ENCODE measurements at regions not wholly inside any gene's neighbourhood (a gene's known extent, or its start where the extent isn't known, plus 50 kb on each side); places are given as distances from the start of the nearest gene placed in this dataset.

GRCh38 chr7:138299066-138299465, 161.0 kb upstream of the TRIM24 start:
- no peaks in the 10 kb centered on the region for H3K4me1 ChIP-seq (ENCODE audit: control insufficient read depth, insufficient read depth, low read length)
- no peaks in the 10 kb centered on the region for H3K36me3 ChIP-seq (ENCODE audit: control insufficient read depth, insufficient read depth, low read length)
- no peaks in the 10 kb centered on the region for H3K9me3 ChIP-seq (ENCODE audit: control insufficient read depth, insufficient read depth, low read length)
- no peak overlapping the region for H3K9ac ChIP-seq (ENCODE audit: low read depth, low read length)
- no peaks in the 10 kb centered on the region for H3K27me3 ChIP-seq (ENCODE audit: control insufficient read depth, insufficient read depth, low read length)
- no peak overlapping the region for H3K4me3 ChIP-seq (ENCODE audit: low read depth, low read length)

GRCh38 chr7:138303230-138304070, 156.6 kb upstream of the TRIM24 start:
- Histone ChIP-seq H3K27me3 (ENCODE audit: control insufficient read depth, insufficient read depth, low read length) (no peaks in the 10 kb centered on the region), H3K4me3 (ENCODE audit: low read depth, low read length) (no peak overlapping the region), H3K36me3 (ENCODE audit: control insufficient read depth, insufficient read depth, low read length) (no peaks in the 10 kb centered on the region), H3K9ac (ENCODE audit: low read depth, low read length) (no peak overlapping the region), H3K9me3 (ENCODE audit: control insufficient read depth, insufficient read depth, low read length) (no peaks in the 10 kb centered on the region), H3K4me1 (ENCODE audit: control insufficient read depth, insufficient read depth, low read length) (no peaks in the 10 kb centered on the region)

GRCh38 chr7:138304071-138304320, 156.1 kb upstream of the TRIM24 start:
- Histone ChIP-seq H3K27me3 (ENCODE audit: control insufficient read depth, insufficient read depth, low read length) (no peaks in the 10 kb centered on the region), H3K36me3 (ENCODE audit: control insufficient read depth, insufficient read depth, low read length) (no peaks in the 10 kb centered on the region), H3K4me1 (ENCODE audit: control insufficient read depth, insufficient read depth, low read length) (no peaks in the 10 kb centered on the region), H3K9ac (ENCODE audit: low read depth, low read length) (no peak overlapping the region), H3K9me3 (ENCODE audit: control insufficient read depth, insufficient read depth, low read length) (no peaks in the 10 kb centered on the region), H3K4me3 (ENCODE audit: low read depth, low read length) (no peak overlapping the region)

GRCh38 chr7:138307633-138308032, 152.4 kb upstream of the TRIM24 start:
- H3K36me3 ChIP-seq (ENCODE audit: control insufficient read depth, insufficient read depth, low read length) = no peaks in the 10 kb centered on the region
- H3K9me3 ChIP-seq (ENCODE audit: control insufficient read depth, insufficient read depth, low read length) = no peaks in the 10 kb centered on the region
- no peak overlapping the region for H3K9ac ChIP-seq (ENCODE audit: low read depth, low read length)
- H3K27me3 ChIP-seq (ENCODE audit: control insufficient read depth, insufficient read depth, low read length) = no peaks in the 10 kb centered on the region
- no peak overlapping the region for H3K4me3 ChIP-seq (ENCODE audit: low read depth, low read length)
- H3K4me1 ChIP-seq (ENCODE audit: control insufficient read depth, insufficient read depth, low read length) = no peaks in the 10 kb centered on the region

- H3K4me1 ChIP-seq (ENCODE audit: control insufficient read depth, insufficient read depth, low read length) = no peaks in the 10 kb centered on the region
- H3K4me3 ChIP-seq (ENCODE audit: low read depth, low read length) = no peak overlapping the region
- no peak overlapping the region for H3K9ac ChIP-seq (ENCODE audit: low read depth, low read length)
- no peaks in the 10 kb centered on the region for H3K36me3 ChIP-seq (ENCODE audit: control insufficient read depth, insufficient read depth, low read length)
- H3K27me3 ChIP-seq (ENCODE audit: control insufficient read depth, insufficient read depth, low read length) = no peaks in the 10 kb centered on the region
- no peaks in the 10 kb centered on the region for H3K9me3 ChIP-seq (ENCODE audit: control insufficient read depth, insufficient read depth, low read length)
These were observed 151.9 kb upstream of the TRIM24 start for GRCh38 chr7:138308136-138308535.

GRCh38 chr7:138309186-138309585, 150.9 kb upstream of the TRIM24 start:
- no peak overlapping the region for H3K9ac ChIP-seq (ENCODE audit: low read depth, low read length)
- no peak overlapping the region for H3K4me3 ChIP-seq (ENCODE audit: low read depth, low read length)
- no peaks in the 10 kb centered on the region for H3K36me3 ChIP-seq (ENCODE audit: control insufficient read depth, insufficient read depth, low read length)
- H3K9me3 ChIP-seq (ENCODE audit: control insufficient read depth, insufficient read depth, low read length) = no peaks in the 10 kb centered on the region
- no peaks in the 10 kb centered on the region for H3K27me3 ChIP-seq (ENCODE audit: control insufficient read depth, insufficient read depth, low read length)
- no peaks in the 10 kb centered on the region for H3K4me1 ChIP-seq (ENCODE audit: control insufficient read depth, insufficient read depth, low read length)

- H3K4me1 ChIP-seq (ENCODE audit: control insufficient read depth, insufficient read depth, low read length) = no peaks in the 10 kb centered on the region
- H3K4me3 ChIP-seq (ENCODE audit: low read depth, low read length) = no peak overlapping the region
- no peaks in the 10 kb centered on the region for H3K9me3 ChIP-seq (ENCODE audit: control insufficient read depth, insufficient read depth, low read length)
- H3K36me3 ChIP-seq (ENCODE audit: control insufficient read depth, insufficient read depth, low read length) = no peaks in the 10 kb centered on the region
- H3K9ac ChIP-seq (ENCODE audit: low read depth, low read length) = no peak overlapping the region
- H3K27me3 ChIP-seq (ENCODE audit: control insufficient read depth, insufficient read depth, low read length) = no peaks in the 10 kb centered on the region
These were observed 146.3 kb upstream of the TRIM24 start for GRCh38 chr7:138313829-138314178.

- H3K9ac ChIP-seq (ENCODE audit: low read depth, low read length) = no peak overlapping the region
- H3K36me3 ChIP-seq (ENCODE audit: control insufficient read depth, insufficient read depth, low read length) = no peaks in the 10 kb centered on the region
- no peak overlapping the region for H3K4me3 ChIP-seq (ENCODE audit: low read depth, low read length)
- H3K4me1 ChIP-seq (ENCODE audit: control insufficient read depth, insufficient read depth, low read length) = no peaks in the 10 kb centered on the region
- H3K9me3 ChIP-seq (ENCODE audit: control insufficient read depth, insufficient read depth, low read length) = no peaks in the 10 kb centered on the region
- no peaks in the 10 kb centered on the region for H3K27me3 ChIP-seq (ENCODE audit: control insufficient read depth, insufficient read depth, low read length)
These were observed 143.5 kb upstream of the TRIM24 start for GRCh38 chr7:138316421-138317043.

- H3K4me1 ChIP-seq (ENCODE audit: control insufficient read depth, insufficient read depth, low read length) = no peaks in the 10 kb centered on the region
- no peaks in the 10 kb centered on the region for H3K9me3 ChIP-seq (ENCODE audit: control insufficient read depth, insufficient read depth, low read length)
- H3K9ac ChIP-seq (ENCODE audit: low read depth, low read length) = no peak overlapping the region
- no peaks in the 10 kb centered on the region for H3K27me3 ChIP-seq (ENCODE audit: control insufficient read depth, insufficient read depth, low read length)
- H3K36me3 ChIP-seq (ENCODE audit: control insufficient read depth, insufficient read depth, low read length) = no peaks in the 10 kb centered on the region
- H3K4me3 ChIP-seq (ENCODE audit: low read depth, low read length) = no peak overlapping the region
These were observed 142.9 kb upstream of the TRIM24 start for GRCh38 chr7:138317044-138317596.

GRCh38 chr7:138324941-138325340, 135.1 kb upstream of the TRIM24 start:
- Histone ChIP-seq H3K4me3 (ENCODE audit: low read depth, low read length) (no peak overlapping the region), H3K27me3 (ENCODE audit: control insufficient read depth, insufficient read depth, low read length) (no peaks in the 10 kb centered on the region), H3K9me3 (ENCODE audit: control insufficient read depth, insufficient read depth, low read length) (peaks cover 6% of the 10 kb centered on the region), H3K4me1 (ENCODE audit: control insufficient read depth, insufficient read depth, low read length) (no peaks in the 10 kb centered on the region), H3K36me3 (ENCODE audit: control insufficient read depth, insufficient read depth, low read length) (no peaks in the 10 kb centered on the region), H3K9ac (ENCODE audit: low read depth, low read length) (no peak overlapping the region)

GRCh38 chr7:138325434-138325833, 134.6 kb upstream of the TRIM24 start:
- Histone ChIP-seq H3K4me3 (ENCODE audit: low read depth, low read length) (no peak overlapping the region), H3K9me3 (ENCODE audit: control insufficient read depth, insufficient read depth, low read length) (peaks cover 6% of the 10 kb centered on the region), H3K9ac (ENCODE audit: low read depth, low read length) (no peak overlapping the region), H3K4me1 (ENCODE audit: control insufficient read depth, insufficient read depth, low read length) (no peaks in the 10 kb centered on the region), H3K27me3 (ENCODE audit: control insufficient read depth, insufficient read depth, low read length) (no peaks in the 10 kb centered on the region), H3K36me3 (ENCODE audit: control insufficient read depth, insufficient read depth, low read length) (no peaks in the 10 kb centered on the region)

GRCh38 chr7:138328215-138328614, 131.8 kb upstream of the TRIM24 start:
- Histone ChIP-seq H3K4me3 (ENCODE audit: low read depth, low read length) (no peak overlapping the region), H3K27me3 (ENCODE audit: control insufficient read depth, insufficient read depth, low read length) (no peaks in the 10 kb centered on the region), H3K9me3 (ENCODE audit: control insufficient read depth, insufficient read depth, low read length) (peaks cover 12% of the 10 kb centered on the region), H3K36me3 (ENCODE audit: control insufficient read depth, insufficient read depth, low read length) (no peaks in the 10 kb centered on the region), H3K4me1 (ENCODE audit: control insufficient read depth, insufficient read depth, low read length) (no peaks in the 10 kb centered on the region), H3K9ac (ENCODE audit: low read depth, low read length) (no peak overlapping the region)

Measured in iPS-15b (cell line).